GM12874 (cell line): ENCODE measurements at regions not wholly inside any gene's neighbourhood (a gene's known extent, or its start where the extent isn't known, plus 50 kb on each side); places are given as distances from the start of the nearest gene placed in this dataset.

Source experiments
- CTCF ChIP-seq: IDR thresholded peaks from 2 replicates; pipeline ENCODE4 v1.5.1; 2011; ENCODE audit warnings: low read depth, mild to moderate bottlenecking, control low read depth, low read length, moderate library complexity; ENCODE audit not compliant: insufficient read depth

GRCh38 chrY:19207048-19207447 lies 433.5 kb upstream of the HSFY2 start:
- no peak for TF ChIP-seq CTCF

- no peak for TF ChIP-seq CTCF
Observed at GRCh38 chrY:19180824-19181223, 407.3 kb upstream of the HSFY2 start.

GRCh38 chrY:19168202-19168565 lies 394.6 kb upstream of the HSFY2 start:
- no peak for TF ChIP-seq CTCF

- no peak for TF ChIP-seq CTCF
Observed at GRCh38 chrY:19167319-19168201, 394.0 kb upstream of the HSFY2 start.

- no peak for TF ChIP-seq CTCF
Observed at GRCh38 chrY:19148783-19149182, 375.2 kb upstream of the HSFY2 start.

GRCh38 chrY:19146296-19146695 lies 372.8 kb upstream of the HSFY2 start:
- no peak for TF ChIP-seq CTCF

- no peak for TF ChIP-seq CTCF
Observed at GRCh38 chrY:19142093-19142492, 368.6 kb upstream of the HSFY2 start.
